NT2/D1 (cell line): ENCODE measurements at regions not wholly inside any gene's neighbourhood (a gene's known extent, or its start where the extent isn't known, plus 50 kb on each side); places are given as distances from the start of the nearest gene placed in this dataset.

Experiments used
- DNase-seq: peaks from one replicate; pipeline ENCODE4 v3.0.0-alpha.2; 2011; ENCODE audit warnings: low read depth, low spot score
- H3K27me3 ChIP-seq: 2 replicates; pipeline ENCODE4 v1.6.0; 2011; ENCODE audit warnings: mild to moderate bottlenecking; ENCODE audit not compliant: insufficient read length, insufficient read depth
- H3K36me3 ChIP-seq: 2 replicates; pipeline ENCODE4 v1.6.1; 2011; ENCODE audit warnings: mild to moderate bottlenecking, low read length, mixed read lengths; ENCODE audit not compliant: insufficient read depth, insufficient read length
- H3K4me1 ChIP-seq: 2 replicates; pipeline ENCODE4 v1.5.1; 2011; ENCODE audit not compliant: insufficient read depth, insufficient read length
- H3K4me3 ChIP-seq: 2 replicates; pipeline ENCODE4 v1.5.1; 2011; ENCODE audit warnings: low read depth; ENCODE audit not compliant: insufficient read length
- H3K9ac ChIP-seq: 2 replicates; pipeline ENCODE4 v1.6.0; 2011; ENCODE audit warnings: low read depth; ENCODE audit not compliant: insufficient read length
- H3K9me3 ChIP-seq: 2 replicates; pipeline ENCODE4 v1.5.1; 2011; ENCODE audit warnings: mild to moderate bottlenecking, low read length; ENCODE audit not compliant: insufficient read depth
- SUZ12 ChIP-seq: IDR thresholded peaks from 2 replicates; pipeline ENCODE4 v1.6.1; 2011; ENCODE audit not compliant: insufficient read length, insufficient read depth; ENCODE audit errors: extremely low read depth
- YY1 ChIP-seq: IDR thresholded peaks from 2 replicates; pipeline ENCODE4 v1.6.1; 2011; ENCODE audit not compliant: insufficient read length, insufficient read depth
- ZNF274 ChIP-seq: IDR thresholded peaks from 2 replicates; pipeline ENCODE4 v1.6.1; 2011; ENCODE audit warnings: mild to moderate bottlenecking, low read depth, low read length

- Histone ChIP-seq H3K36me3 (no peaks in the 10 kb centered on the region), H3K27me3 (no peaks in the 10 kb centered on the region), H3K9me3 (no peaks in the 10 kb centered on the region), H3K4me3 (no peak overlapping the region), H3K9ac (no peak overlapping the region), H3K4me1 (no peaks in the 10 kb centered on the region)
- TF ChIP-seq ZNF274 (no peak), SUZ12 (no peak), YY1 (no peak)
- no peak for DNase-seq
Measured at GRCh38 chr11:33411751-33412150, 154.6 kb downstream of the HIPK3 start.

GRCh38 chr11:33410086-33410765 is 153.0 kb downstream of the HIPK3 start:
- Histone ChIP-seq H3K4me3 (no peak overlapping the region), H3K9ac (no peak overlapping the region), H3K4me1 (no peaks in the 10 kb centered on the region), H3K9me3 (no peaks in the 10 kb centered on the region), H3K27me3 (no peaks in the 10 kb centered on the region), H3K36me3 (no peaks in the 10 kb centered on the region)
- TF ChIP-seq ZNF274 (no peak), SUZ12 (no peak), YY1 (no peak)
- no peak for DNase-seq
